22Rv1 (cell line): ENCODE measurements at regions not wholly inside any gene's neighbourhood (a gene's known extent, or its start where the extent isn't known, plus 50 kb on each side); places are given as distances from the start of the nearest gene placed in this dataset.

Source experiments
- ZFX ChIP-seq: fragments of 450-650 bp; IDR thresholded peaks from 2 replicates; pipeline ENCODE4 v1.6.1; 2017; ENCODE audit warnings: antibody characterized with exemption, borderline replicate concordance
- TF ChIP-seq, protein P1 (sequence below): fragments of 450-650 bp; IDR thresholded peaks from 2 replicates; pipeline ENCODE4 v1.5.1; 2017; ENCODE audit warnings: mild to moderate bottlenecking

DNA sequence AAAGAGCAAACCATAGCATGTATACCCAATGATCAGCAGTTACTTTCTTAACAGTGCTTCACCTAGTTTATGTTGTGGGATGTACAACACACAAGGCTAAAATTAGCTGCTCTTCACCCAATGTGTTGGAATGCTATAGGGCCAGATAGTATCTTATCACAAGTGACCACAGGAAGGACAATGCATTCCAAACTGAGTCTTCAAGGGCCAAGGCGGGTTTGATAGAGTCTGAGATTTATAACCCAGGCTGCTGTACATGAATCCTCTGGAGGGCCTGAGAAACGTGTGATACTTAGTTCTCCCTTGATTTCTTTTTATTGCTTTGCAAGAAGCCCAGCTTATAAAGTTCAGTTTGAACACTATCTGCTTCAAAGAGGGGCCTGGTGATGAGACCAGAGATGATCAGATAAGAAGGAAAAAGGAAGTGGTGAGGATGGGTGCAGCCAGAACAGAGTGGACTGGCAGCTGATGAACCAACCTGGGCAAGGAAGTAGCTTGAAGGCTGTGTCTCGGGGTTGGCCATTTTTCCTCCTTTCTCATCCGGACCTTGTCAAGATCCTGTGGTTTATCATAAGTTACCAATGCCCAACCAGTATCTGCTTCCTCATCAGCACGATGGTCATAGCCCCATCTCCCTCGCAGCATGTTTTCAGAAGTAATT lies 62.2 kb upstream of the BMP2 start:
- TF ChIP-seq, protein P1, sequence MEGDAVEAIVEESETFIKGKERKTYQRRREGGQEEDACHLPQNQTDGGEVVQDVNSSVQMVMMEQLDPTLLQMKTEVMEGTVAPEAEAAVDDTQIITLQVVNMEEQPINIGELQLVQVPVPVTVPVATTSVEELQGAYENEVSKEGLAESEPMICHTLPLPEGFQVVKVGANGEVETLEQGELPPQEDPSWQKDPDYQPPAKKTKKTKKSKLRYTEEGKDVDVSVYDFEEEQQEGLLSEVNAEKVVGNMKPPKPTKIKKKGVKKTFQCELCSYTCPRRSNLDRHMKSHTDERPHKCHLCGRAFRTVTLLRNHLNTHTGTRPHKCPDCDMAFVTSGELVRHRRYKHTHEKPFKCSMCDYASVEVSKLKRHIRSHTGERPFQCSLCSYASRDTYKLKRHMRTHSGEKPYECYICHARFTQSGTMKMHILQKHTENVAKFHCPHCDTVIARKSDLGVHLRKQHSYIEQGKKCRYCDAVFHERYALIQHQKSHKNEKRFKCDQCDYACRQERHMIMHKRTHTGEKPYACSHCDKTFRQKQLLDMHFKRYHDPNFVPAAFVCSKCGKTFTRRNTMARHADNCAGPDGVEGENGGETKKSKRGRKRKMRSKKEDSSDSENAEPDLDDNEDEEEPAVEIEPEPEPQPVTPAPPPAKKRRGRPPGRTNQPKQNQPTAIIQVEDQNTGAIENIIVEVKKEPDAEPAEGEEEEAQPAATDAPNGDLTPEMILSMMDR, result no peak
- no peak for TF ChIP-seq ZFX
